MM.1S (cell line): ENCODE measurements at regions not wholly inside any gene's neighbourhood (a gene's known extent, or its start where the extent isn't known, plus 50 kb on each side); places are given as distances from the start of the nearest gene placed in this dataset.

Experiments used
- DNase-seq: peaks from one replicate; pipeline ENCODE4 v3.0.0-alpha.2; 2015
- H2AFZ ChIP-seq: fragments of 300-600 bp; sonication (generic); 2 replicates; pipeline ENCODE4 v1.6.0; 2016; ENCODE audit warnings: antibody characterized with exemption, low read length
- H3F3A ChIP-seq: fragments of 300-600 bp; sonication (generic); 2 replicates; pipeline ENCODE4 v1.6.1; 2016; ENCODE audit warnings: mild to moderate bottlenecking, antibody characterized with exemption, low read length, moderate library complexity, mixed read lengths; ENCODE audit not compliant: insufficient read depth
- H3K27ac ChIP-seq: fragments of 300-600 bp; sonication (generic); 2 replicates; pipeline ENCODE4 v1.5.1; 2016; ENCODE audit warnings: mild to moderate bottlenecking, low read length
- H3K27me3 ChIP-seq: fragments of 300-600 bp; sonication (generic); replicated peaks from 2 replicates; pipeline ENCODE4 v1.6.0; 2016; ENCODE audit warnings: low read length; ENCODE audit not compliant: insufficient read depth
- H3K36me3 ChIP-seq: fragments of 300-600 bp; sonication (generic); replicated peaks from 2 replicates; pipeline ENCODE4 v1.6.1; 2016; ENCODE audit warnings: mild to moderate bottlenecking, low read length, mixed read lengths; ENCODE audit not compliant: insufficient read depth
- H3K4me1 ChIP-seq: fragments of 300-600 bp; sonication (generic); 2 replicates; pipeline ENCODE4 v1.6.1; 2016; ENCODE audit warnings: low read length, mixed read lengths
- H3K4me2 ChIP-seq: fragments of 300-600 bp; sonication (generic); 2 replicates; pipeline ENCODE4 v1.6.0; 2016; ENCODE audit warnings: low read depth, low read length
- H3K4me3 ChIP-seq: fragments of 300-600 bp; sonication (generic); 2 replicates; pipeline ENCODE4 v1.5.1; 2016; ENCODE audit warnings: low read length, mixed read lengths
- H3K79me2 ChIP-seq: fragments of 300-600 bp; sonication (generic); 2 replicates; pipeline ENCODE4 v1.6.1; 2016; ENCODE audit warnings: mixed run types, low read length, mixed read lengths
- H3K9ac ChIP-seq: fragments of 300-600 bp; sonication (generic); 2 replicates; pipeline ENCODE4 v1.6.1; 2016; ENCODE audit warnings: low read length, mixed read lengths
- H3K9me2 ChIP-seq: fragments of 300-600 bp; sonication (generic); replicated peaks from 2 replicates; pipeline ENCODE4 v1.6.1; 2016; ENCODE audit warnings: mild to moderate bottlenecking, low read length, mixed read lengths; ENCODE audit not compliant: insufficient read depth
- H3K9me3 ChIP-seq: fragments of 300-600 bp; sonication (generic); replicated peaks from 2 replicates; pipeline ENCODE4 v1.6.1; 2016; ENCODE audit warnings: mild to moderate bottlenecking, low read length, mixed read lengths; ENCODE audit not compliant: insufficient read depth
- H4K20me1 ChIP-seq: fragments of 300-600 bp; sonication (generic); 2 replicates; pipeline ENCODE4 v1.6.1; 2016; ENCODE audit warnings: mild to moderate bottlenecking, low read length, moderate library complexity, mixed read lengths; ENCODE audit not compliant: insufficient read depth
- CTCF ChIP-seq: fragments of 300-600 bp; sonication (generic); IDR thresholded peaks from 2 replicates; pipeline ENCODE4 v1.5.1; 2016; ENCODE audit warnings: antibody characterized with exemption, low read length, mixed read lengths
- EZH2 ChIP-seq: fragments of 300-600 bp; sonication (generic); optimal IDR thresholded peaks from 2 replicates; pipeline ENCODE3; 2017; ENCODE audit warnings: low read depth, mild to moderate bottlenecking, antibody characterized with exemption, low read length, mixed read lengths
- EZH2phosphoT487 ChIP-seq: fragments of 300-600 bp; sonication (generic); IDR thresholded peaks from 2 replicates; pipeline ENCODE4 v1.6.1; 2018; ENCODE audit warnings: antibody characterized with exemption, low read length

GRCh38 chr10:78828647-78829539, 239.9 kb upstream of the ZMIZ1 start:
- H3K4me2 ChIP-seq = no peak overlapping the region
- TF ChIP-seq EZH2 = no peak
- no peak for TF ChIP-seq CTCF

GRCh38 chr10:78829565-78829964, 239.2 kb upstream of the ZMIZ1 start:
- no peaks in the 10 kb centered on the region for H3K27me3 ChIP-seq
- H3K36me3 ChIP-seq = no peaks in the 10 kb centered on the region
- no peaks in the 10 kb centered on the region for H3K4me1 ChIP-seq
- H3K4me2 ChIP-seq = no peak overlapping the region
- TF ChIP-seq EZH2 = no peak
- TF ChIP-seq EZH2phosphoT487 = no peak
- no peak for TF ChIP-seq CTCF
- no peaks in the 10 kb centered on the region for H3K9me3 ChIP-seq
- H4K20me1 ChIP-seq = no peaks in the 10 kb centered on the region
- H3K9ac ChIP-seq = no peak overlapping the region
- H3K27ac ChIP-seq = no peak overlapping the region
- H3K9me2 ChIP-seq = no peaks in the 10 kb centered on the region
- DNase-seq = no peak
- H2AFZ ChIP-seq = no peak overlapping the region
- no peaks in the 10 kb centered on the region for H3F3A ChIP-seq
- H3K4me3 ChIP-seq = no peak overlapping the region
- no peaks in the 10 kb centered on the region for H3K79me2 ChIP-seq

More at GRCh38 chr10:78828647-78829539, 239.9 kb upstream of the ZMIZ1 start:
- Histone ChIP-seq H4K20me1 (no peaks in the 10 kb centered on the region), H3K9ac (no peak overlapping the region), H3K27ac (no peak overlapping the region), H3K9me3 (no peaks in the 10 kb centered on the region), H3K79me2 (no peaks in the 10 kb centered on the region), H3F3A (no peaks in the 10 kb centered on the region), H3K4me3 (no peak overlapping the region), H3K9me2 (no peaks in the 10 kb centered on the region), H2AFZ (no peak overlapping the region), H3K4me1 (no peaks in the 10 kb centered on the region), H3K36me3 (no peaks in the 10 kb centered on the region), H3K27me3 (no peaks in the 10 kb centered on the region)
- no peak for DNase-seq

- Histone ChIP-seq H3K36me3 (no peaks in the 10 kb centered on the region), H3K79me2 (no peaks in the 10 kb centered on the region), H3K4me2 (no peak overlapping the region), H3K9me3 (no peaks in the 10 kb centered on the region), H3K4me1 (no peaks in the 10 kb centered on the region), H3K27ac (no peak overlapping the region), H3K4me3 (no peak overlapping the region), H3K27me3 (no peaks in the 10 kb centered on the region), H4K20me1 (no peaks in the 10 kb centered on the region), H3K9ac (no peak overlapping the region), H3K9me2 (no peaks in the 10 kb centered on the region), H2AFZ (no peak overlapping the region), H3F3A (no peaks in the 10 kb centered on the region)
- no peak for DNase-seq
- TF ChIP-seq EZH2 = no peak
- TF ChIP-seq CTCF = no peak
- no peak for TF ChIP-seq EZH2phosphoT487
Observed at GRCh38 chr10:78830062-78830975, 238.4 kb upstream of the ZMIZ1 start.
